GM12878 (cell line): ENCODE measurements at regions not wholly inside any gene's neighbourhood (a gene's known extent, or its start where the extent isn't known, plus 50 kb on each side); places are given as distances from the start of the nearest gene placed in this dataset.

Experiments used
- ATAC-seq: fragments of 200-7000 bp; cut with Tn5 transposase; 3 replicates; pipeline ENCODE4 v1.9.1; 2020; ENCODE audit warnings: mild to moderate bottlenecking, moderate library complexity
- BruUV-seq: library from RNA; stranded (reverse); fragments of 400-500 nt; replicated peaks from 2 replicates; lab custom pipeline; 2021; lab: Mats Ljungman, UMichigan
- CTCF ChIA-PET: fragments of 300-600 bp; sonication (Branson Sonifier 250); formaldehyde crosslinking; extraction: SDS; loops from one replicate; lab custom pipeline; 2021; ENCODE audit warnings: inconsistent platforms; lab: Yijun Ruan, JAX
- POLR2A ChIA-PET: fragments of 350-600 bp; formaldehyde crosslinking; extraction: SDS; loops from one replicate; lab custom pipeline; 2021; ENCODE audit warnings: inconsistent platforms; lab: Charles Lee
- RAD21 ChIA-PET: fragments of 300-600 bp; sonication (Branson Sonifier 250); formaldehyde crosslinking; loops from one replicate; lab custom pipeline; 2023; ENCODE audit warnings: antibody characterized with exemption; ENCODE audit not compliant: unreplicated experiment; lab: Charles Lee
- SMC1A ChIA-PET: fragments of 300-600 bp; sonication (Branson Sonifier 250); formaldehyde crosslinking; loops from one replicate; lab custom pipeline; 2023; ENCODE audit not compliant: unreplicated experiment, uncharacterized antibody; lab: Charles Lee
- DNase-seq: peaks from one replicate; pipeline ENCODE4 v3.0.0-alpha.2; 2011; ENCODE audit warnings: low read depth, low spot score
- FAIRE-seq: peaks from 3 replicates; lab custom pipeline; 2011; peaks lifted over from hg19 to GRCh38; lab: Jason Lieb, UNC
- H2AFZ ChIP-seq: 2 replicates; pipeline ENCODE4 v1.6.0; 2011; ENCODE audit warnings: low read depth, low read length, control low read depth; ENCODE audit not compliant: control insufficient read depth
- H3K27ac ChIP-seq: 2 replicates; pipeline ENCODE4 v1.5.1; 2011; ENCODE audit warnings: control low read depth; ENCODE audit not compliant: control insufficient read depth, insufficient read depth
- H3K27me3 ChIP-seq, 2 experiments: replicated peaks in 1 of 2; 2 replicates each; pipeline versions ENCODE4 v1.6.0 to v1.6.1; 2011; ENCODE audit warnings: low read length in 1 of 2; ENCODE audit not compliant: control insufficient read depth in 2 of 2, insufficient read depth in 2 of 2
- H3K36me3 ChIP-seq, 2 experiments: 2 replicates each; pipeline ENCODE4 v1.5.1; 2011; ENCODE audit warnings: low read length in 1 of 2; ENCODE audit not compliant: control insufficient read depth in 2 of 2, insufficient read depth in 2 of 2
- H3K4me1 ChIP-seq: 2 replicates; pipeline ENCODE4 v1.6.1; 2011; ENCODE audit warnings: mild to moderate bottlenecking, low read length, moderate library complexity, mixed read lengths; ENCODE audit not compliant: control insufficient read depth, insufficient read depth
- H3K4me2 ChIP-seq: 2 replicates; pipeline ENCODE4 v1.6.0; 2011; ENCODE audit warnings: control low read depth; ENCODE audit not compliant: control insufficient read depth, insufficient read depth
- H3K4me3 ChIP-seq: fragments of 200-600 bp; sonication (generic); 2 replicates; pipeline ENCODE4 v1.5.1; 2016
- H3K79me2 ChIP-seq: 2 replicates; pipeline ENCODE4 v1.6.0; 2011; ENCODE audit warnings: low read length; ENCODE audit not compliant: control insufficient read depth, insufficient read depth
- H3K9ac ChIP-seq: 2 replicates; pipeline ENCODE4 v1.8.0; 2011; ENCODE audit warnings: low read length, control low read depth, mixed read lengths; ENCODE audit not compliant: control insufficient read depth, insufficient read depth
- H3K9me3 ChIP-seq: replicated peaks from 3 replicates; pipeline ENCODE4 v1.5.1; 2011; ENCODE audit warnings: mild to moderate bottlenecking, low read length; ENCODE audit not compliant: control insufficient read depth, insufficient read depth
- H4K20me1 ChIP-seq: 2 replicates; pipeline ENCODE4 v1.6.0; 2011; ENCODE audit not compliant: control insufficient read depth, insufficient read depth
- BCL3 ChIP-seq: IDR thresholded peaks from 2 replicates; pipeline ENCODE4 v1.6.1; 2011; ENCODE audit warnings: borderline replicate concordance, low read depth, mild to moderate bottlenecking, moderate library complexity, low read length; ENCODE audit not compliant: insufficient read depth, poor library complexity, severe bottlenecking
- BHLHE40 ChIP-seq, 2 experiments: fragments of 450-650 bp in 1 of 2; IDR thresholded peaks; 2 replicates each; pipeline ENCODE4 v1.6.1; 2011 to 2017; ENCODE audit warnings: low read depth in 2 of 2, borderline replicate concordance in 1 of 2, improper control_type of control experiment in 1 of 2, low read length in 1 of 2, mild to moderate bottlenecking in 1 of 2
- CUX1 ChIP-seq: IDR thresholded peaks from 2 replicates; pipeline ENCODE4 v1.6.1; 2012; ENCODE audit warnings: improper control_type of control experiment, low read depth, low read length; ENCODE audit not compliant: insufficient replicate concordance
- EED ChIP-seq: sonication (generic); IDR thresholded peaks from 2 replicates; pipeline ENCODE4 v1.6.1; 2016; ENCODE audit warnings: antibody characterized with exemption, low read depth
- FOXM1 ChIP-seq: IDR thresholded peaks from 2 replicates; pipeline ENCODE4 v1.6.1; 2012; ENCODE audit warnings: low read depth, mild to moderate bottlenecking, inconsistent platforms, low read length, moderate library complexity
- RFX5 ChIP-seq: IDR thresholded peaks from 2 replicates; pipeline ENCODE4 v1.6.1; 2011; ENCODE audit warnings: low read depth, low read length, improper control_type of control experiment
- SRF ChIP-seq, 2 experiments: IDR thresholded peaks; 2 replicates each; pipeline ENCODE4 v1.6.1; 2011; ENCODE audit warnings: low read depth in 2 of 2, low read length in 2 of 2, mild to moderate bottlenecking in 1 of 2, moderate library complexity in 1 of 2
- ZNF24 ChIP-seq: fragments of 450-650 bp; IDR thresholded peaks from 2 replicates; pipeline ENCODE4 v1.6.1; 2017; ENCODE audit warnings: antibody characterized with exemption, mild to moderate bottlenecking
- ZNF687 ChIP-seq: fragments of 450-650 bp; IDR thresholded peaks from 2 replicates; pipeline ENCODE4 v1.6.1; 2017; ENCODE audit warnings: mild to moderate bottlenecking, moderate library complexity
- WGBS: methylation state at CpG from one replicate; pipeline ENCODE4 v1.1.6; 2016; ENCODE audit warnings: low lambda C conversion rate; ENCODE audit not compliant: insufficient replicate concordance, insufficient coverage; ENCODE audit errors: missing lambda C conversion rate; 5-methylcytosine and 5-hydroxymethylcytosine counted together
- in situ Hi-C: fragments of 300-500 bp; cut with MboI; formaldehyde crosslinking; loops from 9 replicates; pipeline ENCODE4 v1.14.3; 2018; ENCODE audit warnings: mixed read lengths
- intact Hi-C: fragments of 100-400 bp; cut with micrococcal nuclease; formaldehyde crosslinking; loops from one replicate; pipeline ENCODE4 v1.14.2; 2022; ENCODE audit not compliant: unreplicated experiment

GRCh38 chrX:15150586-15150985 lies 119.3 kb downstream of the ASB9 start:
- no peaks in the 10 kb centered on the region for H3K36me3 ChIP-seq
- WGBS = 71% methylated on average over 1 of the region's 1 CpG
- peaks cover 5% of the 10 kb centered on the region; the same call in 1 of the 2 replicates for H3K4me1 ChIP-seq
- CTCF ChIA-PET = no interaction called here
- H4K20me1 ChIP-seq = no peaks in the 10 kb centered on the region
- RAD21 ChIA-PET = interaction anchor here (1.4 to 1.7 kb wide), 3 partner anchors 8 to 83 kb away, joined by 8 to 14 read pairs (median 9); no protein-coding TSS in a partner anchor
- in situ Hi-C loops = no loop called here
- SMC1A ChIA-PET = interaction anchor here (1.4 to 3.2 kb wide), 4 partner anchors 7 to 53 kb away, joined by 4 to 15 read pairs (median 6); no protein-coding TSS in a partner anchor
- no peaks in the 10 kb centered on the region for H3K9me3 ChIP-seq
- no peak overlapping the region for H3K4me2 ChIP-seq
- no peak overlapping the region for H3K27ac ChIP-seq
- POLR2A ChIA-PET = interaction anchor here (0.6 to 1.4 kb wide), 2 partner anchors 29 to 250 kb away, joined by 3 read pairs; no protein-coding TSS in a partner anchor
- H3K79me2 ChIP-seq = no peaks in the 10 kb centered on the region
- no peaks in the 10 kb centered on the region for H3K27me3 ChIP-seq
- BruUV-seq = no TSS peak
- H2AFZ ChIP-seq = no peak overlapping the region
- no peak overlapping the region for H3K9ac ChIP-seq
- H3K4me3 ChIP-seq = no peak overlapping the region
- DNase-seq = no peak
- peak; percentile 69 for FAIRE-seq
- ATAC-seq = peak; percentile 42; the same call in 2 of the 3 replicates
- intact Hi-C loops = loop anchor here (2.0 kb wide), 1 partner anchor 52 kb away; no protein-coding TSS in a partner anchor
- TF ChIP-seq SRF (IDR thresholded peaks at IDR 0.05; ENCODE audit: low read depth in 2 of 2, low read length in 2 of 2) (no peak), ZNF687 (no peak), ZNF24 (no peak), RFX5 (no peak), BHLHE40 (IDR thresholded peaks at IDR 0.05; ENCODE audit: borderline replicate concordance in 1 of 2, low read depth in 2 of 2, low read length in 1 of 2) (no peak), CUX1 (no peak), FOXM1 (no peak), BCL3 (no peak), EED (no peak)
